Naive thymus-derived CD8-positive, alpha-beta T cell (primary cell): ENCODE measurements at regions not wholly inside any gene's neighbourhood (a gene's known extent, or its start where the extent isn't known, plus 50 kb on each side); places are given as distances from the start of the nearest gene placed in this dataset.
A peak's percentile ranks its signal among the peaks of the same experiment; 100 is the strongest.
"Not testable (repeated sequence)": the region's sequence is repeated elsewhere in the genome, so short reads cannot be mapped to it uniquely, and the experiment has no call there.

ENCODE experiments used
- ATAC-seq, 2 donors: fragments of 150-1000 bp; cut with Tn5 transposase in 1 of 2; sonication (Bioruptor Pico), chemical (Tn5 transposase) in 1 of 2; 1 replicate in 1 of 2; 2 replicates in 1 of 2; pipeline ENCODE4 v1.10.0; 2021; ENCODE audit warnings: mild to moderate bottlenecking in 2 of 2, moderate library complexity in 2 of 2
- POLR2A ChIA-PET: fragments of 350-600 bp; sonication (Branson Sonifier 250); formaldehyde crosslinking; loops from one replicate; lab custom pipeline; 2021; ENCODE audit warnings: antibody characterized with exemption; lab: Charles Lee
- DNase-seq, 10 donors: peaks; one replicate each; pipeline versions ENCODE4 v3.0.0 to v3.0.0-alpha.2; 2020 to 2022
- H3K27ac Mint-ChIP-seq, 10 donors: one replicate each; pipeline ENCODE4 v1.8.0; 2020 to 2022; ENCODE audit warnings: mild to moderate bottlenecking in 10 of 10, mixed read lengths in 10 of 10, moderate library complexity in 4 of 10, inconsistent platforms in 1 of 10
- H3K27me3 Mint-ChIP-seq, 5 donors: one replicate each; pipeline ENCODE4 v1.8.0; 2021 to 2022; ENCODE audit warnings: mixed read lengths in 5 of 5
- H3K36me3 Mint-ChIP-seq, 3 donors: one replicate each; pipeline ENCODE4 v1.8.0; 2020 to 2022; ENCODE audit warnings: mixed read lengths in 3 of 3, mild to moderate bottlenecking in 2 of 3, inconsistent platforms in 1 of 3
- H3K4me1 Mint-ChIP-seq, 4 donors: one replicate each; pipeline ENCODE4 v1.8.0; 2021 to 2022; ENCODE audit warnings: mixed read lengths in 4 of 4
- H3K4me3 Mint-ChIP-seq, 10 donors: one replicate each; pipeline ENCODE4 v1.8.0; 2020 to 2022; ENCODE audit warnings: mild to moderate bottlenecking in 10 of 10, mixed read lengths in 10 of 10, moderate library complexity in 6 of 10, inconsistent platforms in 1 of 10
- H3K9me3 Mint-ChIP-seq, 9 donors: one replicate each; pipeline ENCODE4 v1.8.0; 2020 to 2022; ENCODE audit warnings: mixed read lengths in 9 of 9, mild to moderate bottlenecking in 3 of 9, inconsistent platforms in 1 of 9, moderate library complexity in 1 of 9

- peaks cover 0 to 6% (median 2%) of the 10 kb centered on the region in 9 donors for H3K9me3 Mint-ChIP-seq
- no peaks in the 10 kb centered on the region for H3K4me1 Mint-ChIP-seq
- POLR2A ChIA-PET: no interaction called here
- ATAC-seq: no peak
- H3K27ac Mint-ChIP-seq: no peak overlapping the region
- no peak overlapping the region for H3K4me3 Mint-ChIP-seq
- no peak for DNase-seq
- H3K27me3 Mint-ChIP-seq: no peaks in the 10 kb centered on the region
- no peaks in the 10 kb centered on the region for H3K36me3 Mint-ChIP-seq
These were observed 992.6 kb downstream of the PCDH9 start for GRCh38 chr13:66237411-66238062.

GRCh38 chr13:66234159-66234558 lies 996.0 kb downstream of the PCDH9 start:
- Mint-ChIP-seq H3K27me3 (peaks cover 0 to 10% (median 0%) of the 10 kb centered on the region in 5 donors), H3K36me3 (no peaks in the 10 kb centered on the region), H3K27ac (no peak overlapping the region), H3K9me3 (peaks cover 0 to 14% (median 3%) of the 10 kb centered on the region in 9 donors), H3K4me3 (no peak overlapping the region), H3K4me1 (no peaks in the 10 kb centered on the region)
- ATAC-seq (no peak), DNase-seq (no peak)
- POLR2A ChIA-PET: no interaction called here

- H3K27me3 Mint-ChIP-seq, ATAC-seq, POLR2A ChIA-PET, DNase-seq, H3K4me3 Mint-ChIP-seq, H3K27ac Mint-ChIP-seq, H3K4me1 Mint-ChIP-seq, H3K36me3 Mint-ChIP-seq: not testable (repeated sequence)
- H3K9me3 Mint-ChIP-seq: peaks cover 0 to 14% (median 3%) of the 10 kb centered on the region in 9 donors
These were observed 998.2 kb downstream of the PCDH9 start for GRCh38 chr13:66231958-66232357.

GRCh38 chr13:66225072-66225471 lies 1005.1 kb downstream of the PCDH9 start:
- H3K4me1 Mint-ChIP-seq: peaks cover 0 to 4% (median 0%) of the 10 kb centered on the region in 4 donors
- POLR2A ChIA-PET: no interaction called here
- no peaks in the 10 kb centered on the region for H3K36me3 Mint-ChIP-seq
- DNase-seq (no peak), ATAC-seq (no peak)
- H3K9me3 Mint-ChIP-seq: peaks cover 0 to 4% (median 0%) of the 10 kb centered on the region in 9 donors
- H3K4me3 Mint-ChIP-seq: no peak overlapping the region
- H3K27ac Mint-ChIP-seq: no peak overlapping the region
- peaks cover 0 to 3% (median 0%) of the 10 kb centered on the region in 5 donors for H3K27me3 Mint-ChIP-seq

- Mint-ChIP-seq H3K27me3 (no peaks in the 10 kb centered on the region), H3K4me3 (no peak overlapping the region), H3K36me3 (no peaks in the 10 kb centered on the region), H3K4me1 (peaks cover 0 to 4% (median 0%) of the 10 kb centered on the region in 4 donors), H3K9me3 (peaks cover 0 to 4% (median 0%) of the 10 kb centered on the region in 9 donors), H3K27ac (no peak overlapping the region)
- no peak for DNase-seq
- POLR2A ChIA-PET: no interaction called here
- no peak for ATAC-seq
These were observed 1005.5 kb downstream of the PCDH9 start for GRCh38 chr13:66224663-66225062.

- POLR2A ChIA-PET: no interaction called here
- H3K4me1 Mint-ChIP-seq: peaks cover 0 to 4% (median 0%) of the 10 kb centered on the region in 4 donors
- ATAC-seq: peak in 1 of 2 donors; percentile 42
These were observed 1007.2 kb downstream of the PCDH9 start for GRCh38 chr13:66222926-66223325.

GRCh38 chr13:66222127-66222526 lies 1008.0 kb downstream of the PCDH9 start:
- H3K4me3 Mint-ChIP-seq: no peak overlapping the region

More at GRCh38 chr13:66222926-66223325, 1007.2 kb downstream of the PCDH9 start:
- Mint-ChIP-seq H3K27me3 (no peaks in the 10 kb centered on the region), H3K36me3 (no peaks in the 10 kb centered on the region), H3K4me3 (no peak overlapping the region), H3K9me3 (peaks cover 0 to 7% (median 0%) of the 10 kb centered on the region in 9 donors), H3K27ac (no peak overlapping the region)
- no peak for DNase-seq

GRCh38 chr13:66219506-66219905 lies 1010.6 kb downstream of the PCDH9 start:
- ATAC-seq: no peak
- Mint-ChIP-seq H3K36me3 (no peaks in the 10 kb centered on the region), H3K27ac (no peak overlapping the region), H3K27me3 (no peaks in the 10 kb centered on the region), H3K4me3 (no peak overlapping the region), H3K9me3 (peaks cover 0 to 8% (median 0%) of the 10 kb centered on the region in 9 donors), H3K4me1 (peaks cover 0 to 4% (median 0%) of the 10 kb centered on the region in 4 donors)
- DNase-seq: no peak
- POLR2A ChIA-PET: no interaction called here

More at GRCh38 chr13:66222127-66222526, 1008.0 kb downstream of the PCDH9 start:
- no peak for DNase-seq
- ATAC-seq: no peak
- Mint-ChIP-seq H3K27ac (no peak overlapping the region), H3K4me1 (peaks cover 0 to 4% (median 0%) of the 10 kb centered on the region in 4 donors), H3K27me3 (no peaks in the 10 kb centered on the region), H3K9me3 (peaks cover 0 to 7% (median 0%) of the 10 kb centered on the region in 9 donors), H3K36me3 (no peaks in the 10 kb centered on the region)
- POLR2A ChIA-PET: no interaction called here

GRCh38 chr13:66218583-66218982 lies 1011.6 kb downstream of the PCDH9 start:
- Mint-ChIP-seq H3K4me1 (peaks cover 0 to 4% (median 0%) of the 10 kb centered on the region in 4 donors), H3K36me3 (no peaks in the 10 kb centered on the region), H3K27ac (no peak overlapping the region), H3K27me3 (no peaks in the 10 kb centered on the region), H3K4me3 (no peak overlapping the region), H3K9me3 (peaks cover 0 to 8% (median 0%) of the 10 kb centered on the region in 9 donors)
- DNase-seq (no peak), ATAC-seq (no peak)
- POLR2A ChIA-PET: no interaction called here

GRCh38 chr13:66216728-66217127 lies 1013.4 kb downstream of the PCDH9 start:
- H3K36me3 Mint-ChIP-seq: no peaks in the 10 kb centered on the region
- POLR2A ChIA-PET: no interaction called here
- DNase-seq: no peak
- no peak for ATAC-seq
- no peak overlapping the region for H3K4me3 Mint-ChIP-seq
- no peak overlapping the region for H3K27ac Mint-ChIP-seq
- H3K4me1 Mint-ChIP-seq: no peaks in the 10 kb centered on the region
- H3K9me3 Mint-ChIP-seq: peaks cover 0 to 8% (median 2%) of the 10 kb centered on the region in 9 donors
- H3K27me3 Mint-ChIP-seq: no peaks in the 10 kb centered on the region

- no peak for ATAC-seq
- H3K27me3 Mint-ChIP-seq: no peaks in the 10 kb centered on the region
- POLR2A ChIA-PET: no interaction called here
- no peak for DNase-seq
- no peaks in the 10 kb centered on the region for H3K4me1 Mint-ChIP-seq
- H3K4me3 Mint-ChIP-seq: no peak overlapping the region
- H3K9me3 Mint-ChIP-seq: peaks cover 0 to 8% (median 2%) of the 10 kb centered on the region in 9 donors
- H3K27ac Mint-ChIP-seq: no peak overlapping the region
- no peaks in the 10 kb centered on the region for H3K36me3 Mint-ChIP-seq
These were observed 1015.7 kb downstream of the PCDH9 start for GRCh38 chr13:66214467-66214866.

GRCh38 chr13:66212511-66212910 lies 1017.6 kb downstream of the PCDH9 start:
- Mint-ChIP-seq H3K27ac (no peak overlapping the region), H3K4me3 (no peak overlapping the region), H3K36me3 (no peaks in the 10 kb centered on the region), H3K9me3 (peaks cover 0 to 3% (median 0%) of the 10 kb centered on the region in 9 donors), H3K27me3 (no peaks in the 10 kb centered on the region), H3K4me1 (no peaks in the 10 kb centered on the region)
- no peak for ATAC-seq
- POLR2A ChIA-PET: no interaction called here
- DNase-seq: no peak

- Mint-ChIP-seq H3K27ac (no peak overlapping the region), H3K9me3 (peaks cover 0 to 3% (median 0%) of the 10 kb centered on the region in 9 donors), H3K36me3 (no peaks in the 10 kb centered on the region), H3K27me3 (no peaks in the 10 kb centered on the region), H3K4me3 (no peak overlapping the region), H3K4me1 (no peaks in the 10 kb centered on the region)
- no peak for DNase-seq
- POLR2A ChIA-PET: no interaction called here
- no peak for ATAC-seq
These were observed 1019.5 kb downstream of the PCDH9 start for GRCh38 chr13:66210677-66211076.

GRCh38 chr13:66208589-66208988 lies 1021.5 kb downstream of the PCDH9 start:
- no peak overlapping the region for H3K27ac Mint-ChIP-seq
- ATAC-seq: no peak
- DNase-seq: no peak
- peaks cover 0 to 2% (median 0%) of the 10 kb centered on the region in 9 donors for H3K9me3 Mint-ChIP-seq
- no peak overlapping the region for H3K4me3 Mint-ChIP-seq
- no peaks in the 10 kb centered on the region for H3K36me3 Mint-ChIP-seq
- POLR2A ChIA-PET: no interaction called here
- no peaks in the 10 kb centered on the region for H3K4me1 Mint-ChIP-seq
- H3K27me3 Mint-ChIP-seq: no peaks in the 10 kb centered on the region
